ENCODE measurements at regions not wholly inside any gene's neighbourhood (a gene's known extent, or its start where the extent isn't known, plus 50 kb on each side); places are given as distances from the start of the nearest gene placed in this dataset.
"Not testable (repeated sequence)": the region's sequence is repeated elsewhere in the genome, so short reads cannot be mapped to it uniquely, and the experiment has no call there.

GRCh38 chrX:128619490-128619889 lies 567.3 kb upstream of the ACTRT1 start:
- no peak for DNase-seq (ENCODE audit: low spot score)

GRCh38 chrX:128616933-128617332 lies 564.7 kb upstream of the ACTRT1 start:
- DNase-seq (ENCODE audit: low spot score) = no peak

GRCh38 chrX:128606817-128607216 lies 554.6 kb upstream of the ACTRT1 start:
- DNase-seq (ENCODE audit: low spot score) = not testable (repeated sequence)

- not testable (repeated sequence) for DNase-seq (ENCODE audit: low spot score)
These were observed 554.2 kb upstream of the ACTRT1 start for GRCh38 chrX:128606357-128606756.

- no peak for DNase-seq (ENCODE audit: low spot score)
These were observed 549.5 kb upstream of the ACTRT1 start for GRCh38 chrX:128601706-128602105.

- DNase-seq (ENCODE audit: low spot score) = no peak
These were observed 547.4 kb upstream of the ACTRT1 start for GRCh38 chrX:128599632-128600031.

- DNase-seq (ENCODE audit: low spot score) = no peak
These were observed 529.8 kb upstream of the ACTRT1 start for GRCh38 chrX:128582036-128582435.

GRCh38 chrX:128581615-128582014 lies 529.4 kb upstream of the ACTRT1 start:
- DNase-seq (ENCODE audit: low spot score) = no peak

- DNase-seq (ENCODE audit: low spot score) = no peak
These were observed 490.9 kb upstream of the ACTRT1 start for GRCh38 chrX:128543114-128543513.

GRCh38 chrX:128518508-128518907 lies 466.3 kb upstream of the ACTRT1 start:
- no peak for DNase-seq (ENCODE audit: low spot score)

GRCh38 chrX:128517691-128518090 lies 465.5 kb upstream of the ACTRT1 start:
- no peak for DNase-seq (ENCODE audit: low spot score)

- DNase-seq (ENCODE audit: low spot score) = no peak
These were observed 452.3 kb upstream of the ACTRT1 start for GRCh38 chrX:128504496-128504895.

GRCh38 chrX:128464116-128464515 lies 411.9 kb upstream of the ACTRT1 start:
- DNase-seq (ENCODE audit: low spot score) = no peak

GRCh38 chrX:128460835-128461234 lies 408.6 kb upstream of the ACTRT1 start:
- no peak for DNase-seq (ENCODE audit: low spot score)

GRCh38 chrX:128458888-128459287 lies 406.7 kb upstream of the ACTRT1 start:
- no peak for DNase-seq (ENCODE audit: low spot score)

- DNase-seq (ENCODE audit: low spot score) = no peak
These were observed 405.5 kb upstream of the ACTRT1 start for GRCh38 chrX:128457674-128458073.

GRCh38 chrX:128439159-128439558 lies 387.0 kb upstream of the ACTRT1 start:
- no peak for DNase-seq (ENCODE audit: low spot score)

- no peak for DNase-seq (ENCODE audit: low spot score)
These were observed 385.9 kb upstream of the ACTRT1 start for GRCh38 chrX:128438082-128438481.

- no peak for DNase-seq (ENCODE audit: low spot score)
These were observed 384.3 kb upstream of the ACTRT1 start for GRCh38 chrX:128436397-128437103.

- no peak for DNase-seq (ENCODE audit: low spot score)
These were observed 373.3 kb upstream of the ACTRT1 start for GRCh38 chrX:128425546-128425945.

- no peak for DNase-seq (ENCODE audit: low spot score)
These were observed 356.6 kb upstream of the ACTRT1 start for GRCh38 chrX:128408842-128409241.

GRCh38 chrX:128396601-128397000 lies 344.4 kb upstream of the ACTRT1 start:
- DNase-seq (ENCODE audit: low spot score) = no peak

- DNase-seq (ENCODE audit: low spot score) = not testable (repeated sequence)
These were observed 331.6 kb upstream of the ACTRT1 start for GRCh38 chrX:128383846-128384245.

GRCh38 chrX:128365492-128365891 lies 313.3 kb upstream of the ACTRT1 start:
- no peak for DNase-seq (ENCODE audit: low spot score)
